ENCODE measurements at regions not wholly inside any gene's neighbourhood (a gene's known extent, or its start where the extent isn't known, plus 50 kb on each side); places are given as distances from the start of the nearest gene placed in this dataset.

- Histone ChIP-seq H3K27me3 (ENCODE audit: control insufficient read depth in 2 of 2, insufficient read depth in 2 of 2, low read length in 2 of 2) (no peaks in the 10 kb centered on the region), H3K9me3 (ENCODE audit: control insufficient read depth in 2 of 2, low read length in 2 of 2) (no peaks in the 10 kb centered on the region), H3K4me3 (ENCODE audit: low read length in 2 of 2) (no peak overlapping the region), H3K36me3 (ENCODE audit: control insufficient read depth in 2 of 2, insufficient read depth in 2 of 2, low read length in 2 of 2) (no peaks in the 10 kb centered on the region), H3K9ac (ENCODE audit: low read depth in 1 of 2, low read length in 2 of 2) (no peak overlapping the region), H3K4me1 (ENCODE audit: control insufficient read depth in 2 of 2, insufficient read depth in 2 of 2, low read length in 2 of 2) (no peaks in the 10 kb centered on the region), H3K27ac (ENCODE audit: low read depth in 2 of 2, low read length in 2 of 2) (no peak overlapping the region)
These were observed 234.3 kb downstream of the ETAA1 start for GRCh38 chr2:67631483-67631882.

GRCh38 chr2:67633212-67633856 is 236.2 kb downstream of the ETAA1 start:
- Histone ChIP-seq H3K27me3 (ENCODE audit: control insufficient read depth in 2 of 2, insufficient read depth in 2 of 2, low read length in 2 of 2) (no peaks in the 10 kb centered on the region), H3K36me3 (ENCODE audit: control insufficient read depth in 2 of 2, insufficient read depth in 2 of 2, low read length in 2 of 2) (no peaks in the 10 kb centered on the region), H3K27ac (ENCODE audit: low read depth in 2 of 2, low read length in 2 of 2) (no peak overlapping the region), H3K9ac (ENCODE audit: low read depth in 1 of 2, low read length in 2 of 2) (no peak overlapping the region), H3K4me3 (ENCODE audit: low read length in 2 of 2) (no peak overlapping the region), H3K9me3 (ENCODE audit: control insufficient read depth in 2 of 2, low read length in 2 of 2) (no peaks in the 10 kb centered on the region), H3K4me1 (ENCODE audit: control insufficient read depth in 2 of 2, insufficient read depth in 2 of 2, low read length in 2 of 2) (no peaks in the 10 kb centered on the region)

GRCh38 chr2:67638146-67638545 is 241.0 kb downstream of the ETAA1 start:
- H3K4me1 ChIP-seq (ENCODE audit: control insufficient read depth in 2 of 2, insufficient read depth in 2 of 2, low read length in 2 of 2), result no peaks in the 10 kb centered on the region
- no peak overlapping the region for H3K9ac ChIP-seq (ENCODE audit: low read depth in 1 of 2, low read length in 2 of 2)
- H3K27ac ChIP-seq (ENCODE audit: low read depth in 2 of 2, low read length in 2 of 2), result no peak overlapping the region
- H3K4me3 ChIP-seq (ENCODE audit: low read length in 2 of 2), result no peak overlapping the region
- no peaks in the 10 kb centered on the region for H3K9me3 ChIP-seq (ENCODE audit: control insufficient read depth in 2 of 2, low read length in 2 of 2)
- H3K27me3 ChIP-seq (ENCODE audit: control insufficient read depth in 2 of 2, insufficient read depth in 2 of 2, low read length in 2 of 2), result peaks cover 0 to 2% of the 10 kb centered on the region in 2 donors
- no peaks in the 10 kb centered on the region for H3K36me3 ChIP-seq (ENCODE audit: control insufficient read depth in 2 of 2, insufficient read depth in 2 of 2, low read length in 2 of 2)

GRCh38 chr2:67641312-67642045 is 244.3 kb downstream of the ETAA1 start:
- Histone ChIP-seq H3K27me3 (ENCODE audit: control insufficient read depth in 2 of 2, insufficient read depth in 2 of 2, low read length in 2 of 2) (peaks cover 0 to 5% of the 10 kb centered on the region in 2 donors), H3K9me3 (ENCODE audit: control insufficient read depth in 2 of 2, low read length in 2 of 2) (no peaks in the 10 kb centered on the region), H3K4me1 (ENCODE audit: control insufficient read depth in 2 of 2, insufficient read depth in 2 of 2, low read length in 2 of 2) (no peaks in the 10 kb centered on the region), H3K27ac (ENCODE audit: low read depth in 2 of 2, low read length in 2 of 2) (no peak overlapping the region), H3K9ac (ENCODE audit: low read depth in 1 of 2, low read length in 2 of 2) (no peak overlapping the region), H3K4me3 (ENCODE audit: low read length in 2 of 2) (no peak overlapping the region), H3K36me3 (ENCODE audit: control insufficient read depth in 2 of 2, insufficient read depth in 2 of 2, low read length in 2 of 2) (no peaks in the 10 kb centered on the region)

GRCh38 chr2:67642046-67642382 is 244.9 kb downstream of the ETAA1 start:
- Histone ChIP-seq H3K9me3 (ENCODE audit: control insufficient read depth in 2 of 2, low read length in 2 of 2) (peaks cover 0 to 5% of the 10 kb centered on the region in 2 donors), H3K4me1 (ENCODE audit: control insufficient read depth in 2 of 2, insufficient read depth in 2 of 2, low read length in 2 of 2) (no peaks in the 10 kb centered on the region), H3K36me3 (ENCODE audit: control insufficient read depth in 2 of 2, insufficient read depth in 2 of 2, low read length in 2 of 2) (no peaks in the 10 kb centered on the region), H3K27ac (ENCODE audit: low read depth in 2 of 2, low read length in 2 of 2) (no peak overlapping the region), H3K27me3 (ENCODE audit: control insufficient read depth in 2 of 2, insufficient read depth in 2 of 2, low read length in 2 of 2) (peaks cover 2 to 5% of the 10 kb centered on the region in 2 donors), H3K4me3 (ENCODE audit: low read length in 2 of 2) (no peak overlapping the region), H3K9ac (ENCODE audit: low read depth in 1 of 2, low read length in 2 of 2) (no peak overlapping the region)

- no peak overlapping the region for H3K27ac ChIP-seq (ENCODE audit: low read depth in 2 of 2, low read length in 2 of 2)
- H3K4me1 ChIP-seq (ENCODE audit: control insufficient read depth in 2 of 2, insufficient read depth in 2 of 2, low read length in 2 of 2), result no peaks in the 10 kb centered on the region
- H3K9me3 ChIP-seq (ENCODE audit: control insufficient read depth in 2 of 2, low read length in 2 of 2), result peaks cover 3 to 6% of the 10 kb centered on the region in 2 donors
- H3K9ac ChIP-seq (ENCODE audit: low read depth in 1 of 2, low read length in 2 of 2), result no peak overlapping the region
- H3K36me3 ChIP-seq (ENCODE audit: control insufficient read depth in 2 of 2, insufficient read depth in 2 of 2, low read length in 2 of 2), result no peaks in the 10 kb centered on the region
- H3K27me3 ChIP-seq (ENCODE audit: control insufficient read depth in 2 of 2, insufficient read depth in 2 of 2, low read length in 2 of 2), result peaks cover 2 to 8% of the 10 kb centered on the region in 2 donors
- no peak overlapping the region for H3K4me3 ChIP-seq (ENCODE audit: low read length in 2 of 2)
These were observed 245.8 kb downstream of the ETAA1 start for GRCh38 chr2:67642961-67643360.

GRCh38 chr2:67645280-67646138 is 248.4 kb downstream of the ETAA1 start:
- Histone ChIP-seq H3K4me3 (ENCODE audit: low read length in 2 of 2) (no peak overlapping the region), H3K27me3 (ENCODE audit: control insufficient read depth in 2 of 2, insufficient read depth in 2 of 2, low read length in 2 of 2) (peaks cover 2 to 9% of the 10 kb centered on the region in 2 donors), H3K9ac (ENCODE audit: low read depth in 1 of 2, low read length in 2 of 2) (no peak overlapping the region), H3K4me1 (ENCODE audit: control insufficient read depth in 2 of 2, insufficient read depth in 2 of 2, low read length in 2 of 2) (no peaks in the 10 kb centered on the region), H3K9me3 (ENCODE audit: control insufficient read depth in 2 of 2, low read length in 2 of 2) (peaks cover 3 to 6% of the 10 kb centered on the region in 2 donors), H3K36me3 (ENCODE audit: control insufficient read depth in 2 of 2, insufficient read depth in 2 of 2, low read length in 2 of 2) (no peaks in the 10 kb centered on the region), H3K27ac (ENCODE audit: low read depth in 2 of 2, low read length in 2 of 2) (no peak overlapping the region)

GRCh38 chr2:67646714-67647333 is 249.7 kb downstream of the ETAA1 start:
- Histone ChIP-seq H3K27me3 (ENCODE audit: control insufficient read depth in 2 of 2, insufficient read depth in 2 of 2, low read length in 2 of 2) (peaks cover 2 to 10% of the 10 kb centered on the region in 2 donors), H3K4me3 (ENCODE audit: low read length in 2 of 2) (no peak overlapping the region), H3K9ac (ENCODE audit: low read depth in 1 of 2, low read length in 2 of 2) (no peak overlapping the region), H3K9me3 (ENCODE audit: control insufficient read depth in 2 of 2, low read length in 2 of 2) (peaks cover 3 to 6% of the 10 kb centered on the region in 2 donors), H3K36me3 (ENCODE audit: control insufficient read depth in 2 of 2, insufficient read depth in 2 of 2, low read length in 2 of 2) (no peaks in the 10 kb centered on the region), H3K4me1 (ENCODE audit: control insufficient read depth in 2 of 2, insufficient read depth in 2 of 2, low read length in 2 of 2) (no peaks in the 10 kb centered on the region), H3K27ac (ENCODE audit: low read depth in 2 of 2, low read length in 2 of 2) (no peak overlapping the region)

GRCh38 chr2:67649331-67650261 is 252.5 kb downstream of the ETAA1 start:
- Histone ChIP-seq H3K9ac (ENCODE audit: low read depth in 1 of 2, low read length in 2 of 2) (no peak overlapping the region), H3K4me3 (ENCODE audit: low read length in 2 of 2) (no peak overlapping the region), H3K4me1 (ENCODE audit: control insufficient read depth in 2 of 2, insufficient read depth in 2 of 2, low read length in 2 of 2) (no peaks in the 10 kb centered on the region), H3K27ac (ENCODE audit: low read depth in 2 of 2, low read length in 2 of 2) (no peak overlapping the region), H3K36me3 (ENCODE audit: control insufficient read depth in 2 of 2, insufficient read depth in 2 of 2, low read length in 2 of 2) (no peaks in the 10 kb centered on the region), H3K27me3 (ENCODE audit: control insufficient read depth in 2 of 2, insufficient read depth in 2 of 2, low read length in 2 of 2) (peaks cover 2 to 6% of the 10 kb centered on the region in 2 donors), H3K9me3 (ENCODE audit: control insufficient read depth in 2 of 2, low read length in 2 of 2) (peaks cover 3 to 6% of the 10 kb centered on the region in 2 donors)

Data from mucosa of rectum (tissue), 2 donors.